Esophagus mucosa (tissue), 1 donor: ENCODE measurements at regions not wholly inside any gene's neighbourhood (a gene's known extent, or its start where the extent isn't known, plus 50 kb on each side); places are given as distances from the start of the nearest gene placed in this dataset.
"Not testable (repeated sequence)": the region's sequence is repeated elsewhere in the genome, so short reads cannot be mapped to it uniquely, and the experiment has no call there.

Experiments used
- ATAC-seq: fragments of 200-7000 bp; cut with Tn5 transposase; one replicate; pipeline ENCODE4 v1.9.1; 2020
- donor health status: DM: yes; HTN: yes; CAD: no.

DNA sequence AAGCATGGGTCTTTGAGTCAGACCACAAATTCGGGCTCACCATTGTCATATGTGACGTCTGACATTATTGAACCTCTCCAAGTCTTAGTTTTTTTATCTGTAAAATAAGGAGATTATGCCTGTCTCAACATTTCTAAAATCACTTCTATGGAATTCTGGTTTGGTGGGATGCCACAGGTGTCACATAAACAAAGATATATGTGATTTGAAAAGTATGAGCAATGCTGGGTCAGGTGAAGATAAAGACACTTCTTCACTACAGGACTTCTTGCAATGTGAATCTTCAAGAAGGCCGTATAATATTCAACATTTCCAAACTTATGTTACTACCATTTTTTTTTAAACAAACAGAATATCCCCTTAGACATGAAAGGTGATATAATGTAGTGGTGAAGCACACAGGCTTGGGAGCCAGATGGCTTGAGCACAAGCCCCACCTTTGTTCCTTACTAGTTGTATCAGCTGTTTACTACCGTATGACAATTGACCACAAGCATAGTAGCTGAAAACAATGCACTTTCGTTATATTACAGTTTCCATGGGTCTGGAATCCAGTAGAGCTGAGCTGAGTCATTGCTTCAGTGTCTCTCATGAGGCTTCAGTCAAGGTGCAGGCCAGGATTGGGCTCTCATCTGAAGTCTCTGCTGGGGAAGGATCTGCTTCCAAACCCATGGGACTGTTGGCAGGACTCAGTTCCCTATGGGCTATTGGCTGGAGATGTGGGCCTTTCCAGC is 87.7 kb downstream of the UTP18 start:
- no peak for ATAC-seq

DNA sequence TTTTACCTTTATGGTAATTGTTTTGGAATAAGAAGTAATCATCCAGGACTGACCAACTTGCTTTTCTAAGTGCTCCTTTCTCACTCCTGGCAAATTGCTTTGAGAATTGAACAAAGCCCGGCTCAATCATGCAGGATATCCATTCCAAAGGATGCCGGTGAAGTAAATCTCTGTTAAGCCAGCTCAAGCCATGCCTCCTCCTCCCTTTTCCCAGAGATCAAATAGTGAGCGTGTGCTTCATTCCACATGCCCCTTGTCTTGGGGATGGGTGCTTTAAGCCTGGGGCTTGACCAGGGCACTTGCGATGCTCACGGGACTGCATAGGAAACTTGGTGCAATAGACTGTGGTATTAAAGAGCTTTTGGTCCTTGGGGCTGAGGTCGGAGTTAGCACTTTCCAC is 90.7 kb downstream of the UTP18 start:
- no peak for ATAC-seq

- no peak for ATAC-seq
Measured at GRCh38 chr17:51351890-51352289, 91.5 kb downstream of the UTP18 start.

- no peak for ATAC-seq
Measured at GRCh38 chr17:51352798-51353197, 92.5 kb downstream of the UTP18 start.

DNA sequence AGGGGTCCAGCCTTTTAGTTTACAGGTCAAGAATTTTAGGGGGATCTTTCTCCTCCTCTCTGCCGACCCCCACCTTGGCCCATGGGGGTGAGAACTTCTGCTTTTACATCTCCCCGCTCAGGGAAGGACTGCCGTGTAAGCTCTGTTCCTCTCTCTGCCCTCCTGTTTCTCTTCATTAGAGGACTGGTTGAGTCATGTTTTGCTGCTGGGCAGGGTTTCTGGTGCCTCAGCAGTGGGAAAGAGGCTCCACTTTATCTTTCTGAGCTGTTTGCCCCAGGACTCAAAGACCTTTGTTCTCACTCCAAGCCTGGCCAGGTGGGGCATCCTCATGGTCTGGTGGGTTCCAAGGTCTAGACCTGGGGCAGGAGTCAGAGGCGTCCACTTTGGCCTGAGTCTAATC is 93.0 kb downstream of the UTP18 start:
- no peak for ATAC-seq

- no peak for ATAC-seq
Measured at GRCh38 chr17:51354936-51355335, 94.6 kb downstream of the UTP18 start.

GRCh38 chr17:51355441-51356410 is 95.4 kb downstream of the UTP18 start:
- ATAC-seq: no peak

DNA sequence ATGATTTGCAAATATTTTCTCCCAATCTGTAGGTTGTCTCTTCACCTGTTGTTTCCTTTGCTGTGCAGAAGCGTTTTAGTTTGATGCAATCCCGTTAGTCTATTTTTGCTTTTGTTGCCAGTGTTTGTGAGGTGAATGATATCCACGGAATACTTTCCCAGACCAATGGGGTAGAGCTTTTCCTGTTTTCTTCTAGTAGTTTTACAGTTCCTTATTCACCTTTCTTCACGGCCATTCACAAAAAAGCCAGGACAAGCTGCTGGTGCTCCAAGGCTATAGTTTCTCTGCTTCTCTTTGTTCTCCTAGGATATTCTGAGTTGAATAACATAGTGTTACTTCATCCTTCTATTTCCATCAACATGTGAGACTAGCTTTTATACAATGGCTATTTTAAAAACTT is 98.7 kb downstream of the UTP18 start:
- no peak for ATAC-seq

DNA sequence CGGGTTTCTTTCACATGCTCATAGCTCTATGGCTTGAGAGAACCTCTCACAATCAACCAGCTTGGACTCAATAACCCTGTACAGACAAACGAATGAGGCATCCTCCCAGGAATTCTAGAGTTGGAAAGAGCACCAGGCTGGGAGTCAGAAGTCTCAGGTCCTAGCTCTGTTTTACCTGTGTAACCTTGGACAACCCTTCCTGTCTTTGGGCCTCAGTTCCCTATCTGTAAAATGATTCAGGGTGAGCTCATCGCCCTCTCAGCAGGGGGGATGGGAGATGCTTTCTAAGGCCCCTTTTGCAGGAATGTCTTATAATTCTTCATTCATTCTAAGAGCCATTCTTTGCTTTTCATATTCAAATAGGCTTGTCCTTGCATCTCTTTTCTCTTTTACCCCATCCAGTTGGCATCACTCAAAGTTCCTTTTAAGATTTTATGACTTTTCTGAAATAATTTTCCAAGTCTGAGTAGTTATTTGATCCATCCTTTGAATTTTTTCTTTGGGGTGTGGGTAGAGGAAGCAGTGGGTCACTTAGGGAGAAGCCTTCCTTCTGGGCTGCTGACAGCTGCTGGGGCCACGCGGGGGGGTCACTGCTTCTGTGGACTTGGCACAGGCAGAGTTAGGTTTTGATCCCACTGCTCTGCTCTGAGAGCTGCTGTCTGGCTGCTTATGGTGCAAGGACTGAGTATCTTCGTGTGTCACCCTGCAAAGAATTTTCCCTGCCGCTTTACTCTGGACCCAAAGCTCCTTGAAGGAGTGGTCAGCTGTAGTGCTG is 102.7 kb downstream of the UTP18 start:
- ATAC-seq: no peak

- no peak for ATAC-seq
Measured at GRCh38 chr17:51365090-51365489, 104.7 kb downstream of the UTP18 start.

- ATAC-seq: no peak
Measured at GRCh38 chr17:51366866-51367265, 106.5 kb downstream of the UTP18 start.

DNA sequence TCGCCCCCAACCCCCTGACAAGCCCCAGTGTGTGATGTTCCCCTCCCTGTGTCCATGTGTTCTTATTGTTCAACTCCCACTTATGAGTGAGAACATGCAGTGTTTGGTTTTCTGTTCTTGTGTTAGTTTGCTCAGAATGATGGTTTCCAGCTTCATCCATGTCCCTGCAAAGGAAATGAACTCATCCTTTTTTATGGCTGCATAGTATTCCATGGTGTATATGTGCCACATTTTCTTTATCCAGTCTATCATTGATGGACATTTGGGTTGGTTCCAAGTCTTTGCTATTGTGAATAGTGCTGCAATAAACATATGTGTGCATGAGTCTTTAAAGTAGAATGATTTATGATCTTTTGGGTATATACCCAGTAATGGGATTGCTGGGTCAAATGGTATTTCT is 107.5 kb downstream of the UTP18 start:
- ATAC-seq: not testable (repeated sequence)

- ATAC-seq: peak; percentile 87
Measured at GRCh38 chr17:51371732-51372151, 111.4 kb downstream of the UTP18 start.

GRCh38 chr17:51372345-51373004 is 112.1 kb downstream of the UTP18 start:
- ATAC-seq: peak; percentile 85

- ATAC-seq: no peak
Measured at GRCh38 chr17:51373489-51374152, 113.3 kb downstream of the UTP18 start.

GRCh38 chr17:51374209-51374608 is 113.9 kb downstream of the UTP18 start:
- ATAC-seq: no peak

GRCh38 chr17:51375771-51376170 is 115.4 kb downstream of the UTP18 start:
- no peak for ATAC-seq

DNA sequence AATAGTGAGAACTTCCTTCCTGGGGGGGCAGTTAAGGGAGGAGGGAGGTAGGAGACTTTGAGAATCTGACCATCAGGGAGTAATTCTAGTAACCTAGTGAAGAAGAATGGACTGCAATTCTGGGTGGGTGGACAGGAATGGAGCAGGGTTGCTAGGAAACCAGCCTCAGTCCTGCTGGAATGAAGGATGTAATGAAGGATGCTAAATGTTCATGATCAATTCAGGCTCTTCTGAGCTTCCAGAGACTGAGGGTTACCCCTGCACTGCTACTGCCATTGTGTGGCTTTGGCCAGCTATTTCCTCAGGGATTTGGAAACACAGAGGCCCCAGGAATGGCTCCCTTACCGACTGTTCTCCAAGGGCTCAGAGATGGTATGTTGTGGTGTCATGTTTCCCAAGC is 116.4 kb downstream of the UTP18 start:
- ATAC-seq: no peak

DNA sequence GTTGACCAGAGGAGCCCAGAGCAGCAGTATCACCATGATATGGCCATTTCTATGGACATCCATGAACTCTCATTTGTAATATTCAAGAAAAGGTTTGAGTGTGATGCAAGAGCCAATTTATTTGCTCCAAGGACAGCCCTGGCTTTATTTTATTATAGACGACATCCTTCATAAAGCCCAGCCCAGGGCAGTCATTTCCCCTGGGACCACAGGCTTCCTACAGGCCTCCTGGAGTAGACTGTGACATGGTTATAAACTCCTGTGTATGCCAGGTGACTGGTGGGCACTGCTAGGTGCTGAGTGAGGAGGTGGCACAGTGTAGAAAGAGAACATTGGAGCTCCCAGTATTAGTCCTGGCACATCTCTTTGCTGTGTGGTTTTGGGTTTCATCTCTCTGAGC is 120.9 kb downstream of the UTP18 start:
- ATAC-seq: no peak

DNA sequence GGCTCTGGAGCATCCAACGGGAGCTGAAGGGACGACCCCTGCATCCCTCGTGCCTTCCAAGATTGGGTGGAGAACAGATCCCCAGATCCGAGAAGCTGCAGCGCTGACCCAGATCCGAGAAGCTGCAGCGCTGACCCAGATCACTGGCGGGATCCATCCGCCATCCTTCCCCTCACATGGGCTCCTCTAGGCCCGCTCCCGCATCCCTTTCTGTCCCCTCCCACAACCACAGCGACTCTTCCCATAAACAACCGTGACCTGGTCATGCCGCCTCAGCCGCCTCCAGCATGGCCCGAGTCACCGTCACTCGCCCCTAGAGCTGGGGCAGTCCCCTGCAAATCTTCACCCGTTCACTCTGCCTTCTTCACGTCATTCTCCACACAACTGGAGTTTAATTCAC is 124.9 kb downstream of the UTP18 start:
- no peak for ATAC-seq

DNA sequence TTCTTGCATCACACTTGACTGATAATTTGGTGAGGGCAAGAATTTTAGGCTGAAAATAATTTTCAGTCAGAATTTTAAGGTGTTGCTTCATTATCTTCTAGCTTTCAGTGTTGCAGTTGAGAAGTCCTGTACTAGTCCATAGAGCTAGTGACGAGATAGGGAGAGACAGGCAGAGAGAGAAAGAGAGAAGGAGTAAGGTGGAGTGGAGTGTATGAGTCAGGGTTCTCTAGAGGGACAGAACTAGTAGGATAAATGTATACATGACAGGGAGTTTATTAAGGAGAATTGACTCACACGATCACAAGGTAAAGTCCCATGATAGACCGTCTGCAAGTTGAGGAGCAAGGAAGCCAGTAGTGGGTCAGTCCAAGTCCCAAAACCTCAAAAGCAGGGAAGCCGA is 127.2 kb downstream of the UTP18 start:
- ATAC-seq: no peak

- no peak for ATAC-seq
Measured at GRCh38 chr17:51387986-51388385, 127.6 kb downstream of the UTP18 start.
